SJSA1 (cell line): ENCODE measurements at regions not wholly inside any gene's neighbourhood (a gene's known extent, or its start where the extent isn't known, plus 50 kb on each side); places are given as distances from the start of the nearest gene placed in this dataset.

Source experiments
- DNase-seq, 2 experiments: peaks; one replicate each; pipeline ENCODE4 v3.0.0-alpha.2; 2015 to 2020; ENCODE audit warnings: low spot score in 2 of 2, low read depth in 1 of 2
- H3K27ac ChIP-seq: fragments of 250-450 bp; sonication (Bioruptor Pico); 2 replicates; pipeline ENCODE4 v1.5.1; 2020; ENCODE audit warnings: mild to moderate bottlenecking, moderate library complexity
- H3K27me3 ChIP-seq: fragments of 250-450 bp; sonication (Bioruptor Pico); replicated peaks from 2 replicates; pipeline ENCODE4 v1.5.1; 2020; ENCODE audit warnings: mild to moderate bottlenecking, moderate library complexity
- H3K36me3 ChIP-seq: fragments of 250-450 bp; sonication (Bioruptor Pico); 2 replicates; pipeline ENCODE4 v1.5.1; 2020; ENCODE audit warnings: mild to moderate bottlenecking
- H3K4me1 ChIP-seq: fragments of 250-450 bp; sonication (Bioruptor Pico); replicated peaks from 2 replicates; pipeline ENCODE4 v1.6.1; 2021; ENCODE audit warnings: mild to moderate bottlenecking
- H3K4me3 ChIP-seq: fragments of 250-450 bp; sonication (Bioruptor Pico); 2 replicates; pipeline ENCODE4 v1.5.1; 2020; ENCODE audit warnings: mild to moderate bottlenecking
- H3K9me3 ChIP-seq: fragments of 250-450 bp; sonication (Bioruptor Pico); replicated peaks from 2 replicates; pipeline ENCODE4 v1.5.1; 2020; ENCODE audit warnings: mild to moderate bottlenecking

DNA sequence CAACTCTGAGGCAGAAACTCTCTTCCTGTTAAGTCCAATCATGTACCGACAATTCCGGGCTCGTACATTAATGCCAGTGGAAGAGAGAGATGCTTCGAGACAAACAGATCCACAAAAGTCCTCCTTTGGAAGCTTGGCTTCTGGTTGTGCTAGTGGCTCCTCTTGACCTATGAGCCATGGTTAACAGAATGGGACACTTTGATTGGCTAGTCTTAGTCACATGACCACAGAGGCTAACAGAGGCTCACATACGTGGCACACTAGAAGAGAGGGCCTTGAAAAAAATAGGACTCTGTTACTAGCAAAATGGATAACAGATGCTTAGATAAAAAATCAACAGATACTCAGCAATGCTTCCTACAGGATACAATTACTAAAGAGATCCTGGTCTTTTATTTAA is 1211.9 kb upstream of the GYPC start:
- no peaks in the 10 kb centered on the region for H3K36me3 ChIP-seq
- no peak for DNase-seq
- H3K9me3 ChIP-seq, result no peaks in the 10 kb centered on the region; the same call in 1 of the 2 replicates
- no peaks in the 10 kb centered on the region for H3K4me1 ChIP-seq
- H3K27ac ChIP-seq, result no peak overlapping the region
- H3K27me3 ChIP-seq, result no peaks in the 10 kb centered on the region
- no peak overlapping the region for H3K4me3 ChIP-seq

DNA sequence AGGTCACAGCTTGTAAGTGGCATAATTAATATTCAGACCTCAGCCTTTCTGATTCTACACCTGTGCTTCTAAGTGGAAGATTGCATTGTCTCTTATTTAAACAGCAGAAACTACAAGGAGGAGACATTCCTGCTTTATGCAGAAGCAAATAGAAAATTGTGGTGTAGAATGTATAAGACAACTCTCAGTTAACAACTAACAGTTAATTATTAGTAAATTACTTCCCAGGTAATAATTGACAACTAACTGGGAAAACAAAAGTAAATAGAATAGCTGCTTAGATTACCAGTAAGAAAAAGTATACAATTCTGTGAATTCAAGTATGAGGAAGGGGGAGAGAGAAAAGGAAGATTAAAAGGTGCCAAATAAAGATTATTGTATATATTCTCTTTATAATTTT is 1210.5 kb upstream of the GYPC start:
- H3K27me3 ChIP-seq, result no peaks in the 10 kb centered on the region

DNA sequence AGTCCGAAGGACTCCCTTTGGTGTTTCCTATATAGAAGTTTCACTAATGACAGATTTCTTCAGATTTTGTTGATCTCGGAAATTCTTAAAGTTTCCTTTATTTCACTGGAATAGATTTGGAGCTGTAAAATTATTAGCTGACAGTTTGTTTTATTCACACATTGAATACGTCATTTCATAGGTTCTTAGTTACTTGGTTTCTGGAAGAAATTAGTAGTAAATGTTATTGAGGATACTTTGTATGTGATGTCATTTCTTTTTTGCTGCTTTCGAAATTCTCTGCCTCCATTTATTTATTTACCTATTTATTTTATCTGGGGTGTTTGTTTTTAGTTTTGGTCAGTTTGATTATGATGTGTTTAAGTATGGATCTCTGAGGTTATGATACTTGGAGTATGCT is 1205.9 kb upstream of the GYPC start:
- DNase-seq, result no peak
- no peaks in the 10 kb centered on the region for H3K27me3 ChIP-seq
- H3K4me1 ChIP-seq, result no peaks in the 10 kb centered on the region
- no peak overlapping the region for H3K4me3 ChIP-seq
- H3K9me3 ChIP-seq, result no peaks in the 10 kb centered on the region
- H3K27ac ChIP-seq, result no peak overlapping the region
- no peaks in the 10 kb centered on the region for H3K36me3 ChIP-seq

More for the DNA sequence above, 1210.5 kb upstream of the GYPC start:
- Histone ChIP-seq H3K27ac (no peak overlapping the region), H3K36me3 (no peaks in the 10 kb centered on the region), H3K4me1 (no peaks in the 10 kb centered on the region), H3K9me3 (no peaks in the 10 kb centered on the region; the same call in 1 of the 2 replicates), H3K4me3 (no peak overlapping the region)
- no peak for DNase-seq

DNA sequence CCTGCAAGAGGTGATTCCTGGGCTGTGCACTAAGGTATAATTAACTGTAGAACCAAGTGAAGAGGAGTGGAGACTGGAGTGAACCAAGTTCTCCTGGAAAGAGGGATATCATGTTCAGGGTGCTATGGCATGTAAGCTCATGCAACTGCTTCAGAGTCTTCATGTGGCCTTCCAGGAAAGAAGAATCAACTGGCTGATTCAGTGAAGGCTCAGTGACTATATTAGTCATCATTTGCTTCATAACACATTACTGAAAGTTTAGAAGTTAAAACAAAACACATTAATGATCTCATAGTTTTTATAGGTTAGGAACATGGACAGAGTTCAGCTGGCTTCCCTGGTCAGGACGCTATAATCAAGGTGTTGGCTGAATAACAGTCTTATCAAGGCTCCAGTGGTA is 1200.8 kb upstream of the GYPC start:
- no peaks in the 10 kb centered on the region for H3K36me3 ChIP-seq
- H3K27me3 ChIP-seq, result no peaks in the 10 kb centered on the region
- no peak overlapping the region for H3K4me3 ChIP-seq
- H3K4me1 ChIP-seq, result no peaks in the 10 kb centered on the region
- H3K9me3 ChIP-seq, result no peaks in the 10 kb centered on the region
- no peak for DNase-seq
- no peak overlapping the region for H3K27ac ChIP-seq

DNA sequence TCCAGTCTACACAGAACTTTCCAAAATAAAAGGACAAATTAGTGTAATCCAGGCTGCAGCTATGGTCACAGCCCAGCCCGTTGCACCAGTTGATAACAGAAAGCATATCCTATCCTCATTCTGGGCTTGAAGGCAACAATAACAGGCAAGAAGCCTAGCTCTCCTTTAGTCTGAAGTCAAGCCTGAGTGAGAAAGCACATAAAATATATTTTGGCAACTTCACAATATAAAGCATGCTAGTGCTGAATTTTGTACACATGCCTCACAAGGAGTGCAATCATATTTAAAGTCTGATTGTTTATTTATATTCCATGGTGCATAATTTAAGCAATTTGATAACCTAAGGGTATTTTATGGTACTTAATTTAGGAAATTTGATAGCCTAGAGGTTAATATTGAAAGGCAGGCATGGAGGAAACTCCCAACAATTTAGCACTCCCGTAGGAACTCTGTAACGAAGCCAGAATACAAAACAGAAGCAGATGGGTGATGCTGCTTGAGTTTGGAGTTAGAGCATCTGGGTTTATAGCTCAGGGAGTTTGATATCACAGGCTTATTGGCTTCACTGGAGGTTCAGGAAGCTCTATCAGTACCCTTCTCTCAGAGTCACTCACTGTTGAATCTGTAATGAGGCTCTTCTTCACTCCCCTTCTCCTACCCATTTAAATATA is 1199.1 kb upstream of the GYPC start:
- no peak overlapping the region for H3K27ac ChIP-seq
- no peaks in the 10 kb centered on the region for H3K4me1 ChIP-seq
- DNase-seq, result no peak
- H3K36me3 ChIP-seq, result no peaks in the 10 kb centered on the region
- no peaks in the 10 kb centered on the region for H3K27me3 ChIP-seq
- H3K9me3 ChIP-seq, result no peaks in the 10 kb centered on the region
- no peak overlapping the region for H3K4me3 ChIP-seq

DNA sequence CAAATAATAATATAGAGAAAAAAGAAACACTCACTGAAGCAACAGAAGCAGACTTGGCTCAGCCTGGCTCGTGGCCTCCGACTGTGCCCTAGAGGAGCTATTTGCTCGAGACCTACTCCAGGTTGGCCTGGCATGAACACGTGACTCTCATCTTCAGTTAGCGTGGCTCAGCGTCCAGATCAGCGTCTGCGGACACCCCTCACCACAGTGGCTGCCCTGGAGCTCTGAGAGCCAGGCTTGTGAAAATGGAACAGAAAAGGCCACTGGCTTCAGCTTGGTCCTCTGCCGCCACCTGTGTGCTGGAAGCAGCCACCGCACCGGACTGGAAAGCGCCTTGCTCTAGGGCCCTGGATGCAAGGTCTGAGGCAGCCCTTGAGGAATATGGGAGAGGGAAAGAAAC is 1184.0 kb upstream of the GYPC start:
- DNase-seq, result peak in 1 of 2 experiments; percentile 44
- Histone ChIP-seq H3K9me3 (peaks cover 6% of the 10 kb centered on the region; the same call in 1 of the 2 replicates), H3K27ac (no peak overlapping the region)

DNA sequence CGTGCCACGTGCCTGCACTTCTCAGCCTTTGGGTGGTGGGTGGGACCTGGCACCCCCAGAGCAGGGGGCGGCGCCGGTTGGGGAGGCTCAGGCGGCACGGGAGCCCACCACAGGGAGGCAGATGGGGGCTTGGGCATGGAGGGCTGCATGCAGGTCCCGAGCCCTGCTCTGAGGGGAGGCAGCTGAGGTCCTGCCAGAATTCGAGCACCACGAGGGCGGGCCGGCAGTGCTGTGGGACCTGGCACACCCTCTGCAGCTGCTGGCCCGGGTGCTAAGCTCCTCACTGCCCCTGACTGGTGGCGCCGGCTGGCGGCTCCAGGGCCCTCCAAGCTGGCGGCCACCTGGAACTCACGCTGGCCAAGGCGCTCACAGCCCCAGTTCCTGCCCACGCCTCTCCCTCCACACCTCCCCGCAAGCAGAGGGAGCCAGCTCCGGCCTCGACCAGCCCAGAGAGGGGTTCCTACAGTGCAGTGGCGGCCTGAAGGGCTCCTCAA is 1176.8 kb upstream of the GYPC start:
- Histone ChIP-seq H3K4me1 (no peaks in the 10 kb centered on the region), H3K4me3 (no peak overlapping the region), H3K27me3 (no peaks in the 10 kb centered on the region), H3K27ac (no peak overlapping the region), H3K36me3 (no peaks in the 10 kb centered on the region), H3K9me3 (no peaks in the 10 kb centered on the region; the same call in 1 of the 2 replicates)
- DNase-seq, result no peak

More for the DNA sequence above, 1184.0 kb upstream of the GYPC start:
- Histone ChIP-seq H3K27me3 (no peaks in the 10 kb centered on the region), H3K4me3 (no peak overlapping the region), H3K4me1 (no peaks in the 10 kb centered on the region), H3K36me3 (no peaks in the 10 kb centered on the region)

DNA sequence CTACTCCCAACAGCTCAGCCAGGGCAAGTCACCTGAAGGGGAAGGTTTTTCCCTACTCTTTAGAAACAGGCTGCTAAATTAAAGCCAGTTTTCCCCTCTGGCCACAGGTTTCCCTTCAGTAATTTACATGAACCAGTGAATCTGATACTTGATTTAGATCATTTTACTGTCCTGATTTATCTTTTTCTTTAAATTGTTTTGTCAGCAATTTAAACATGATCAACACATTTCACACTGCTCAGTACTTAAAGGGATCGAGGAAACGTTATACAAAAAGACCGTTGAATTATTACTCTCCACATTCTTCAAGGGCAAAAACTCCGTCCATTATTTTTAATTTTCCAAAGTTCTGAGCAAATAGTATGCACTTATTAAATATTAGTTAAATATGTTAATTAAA is 1165.7 kb upstream of the GYPC start:
- H3K27ac ChIP-seq, result no peak overlapping the region
- H3K4me3 ChIP-seq, result no peak overlapping the region
- DNase-seq, result no peak
- no peaks in the 10 kb centered on the region; the same call in none of the 2 replicates for H3K9me3 ChIP-seq
- H3K27me3 ChIP-seq, result no peaks in the 10 kb centered on the region
- no peaks in the 10 kb centered on the region for H3K4me1 ChIP-seq
- H3K36me3 ChIP-seq, result no peaks in the 10 kb centered on the region

DNA sequence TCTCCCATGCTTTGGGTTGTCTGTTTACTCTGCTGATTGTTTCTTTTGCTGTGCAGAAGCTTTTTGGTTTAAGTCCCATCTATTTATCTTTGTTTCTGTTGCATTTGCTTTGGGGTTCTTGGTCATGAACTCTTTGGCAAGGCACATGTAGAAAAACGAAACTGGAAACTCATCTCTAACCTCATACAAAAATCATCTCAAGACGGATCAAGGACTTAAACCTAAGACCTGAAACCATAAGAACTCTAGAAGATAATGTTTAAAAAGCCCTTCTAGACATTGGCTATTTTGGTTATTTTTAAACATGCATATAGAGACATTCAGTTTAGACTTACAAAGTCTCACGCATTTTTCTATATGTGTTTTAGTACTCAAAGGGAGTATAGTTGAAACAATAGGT is 1164.3 kb upstream of the GYPC start:
- Histone ChIP-seq H3K4me1 (no peaks in the 10 kb centered on the region), H3K4me3 (no peak overlapping the region), H3K27ac (no peak overlapping the region), H3K36me3 (no peaks in the 10 kb centered on the region), H3K27me3 (no peaks in the 10 kb centered on the region), H3K9me3 (no peaks in the 10 kb centered on the region; the same call in 1 of the 2 replicates)
- no peak for DNase-seq

DNA sequence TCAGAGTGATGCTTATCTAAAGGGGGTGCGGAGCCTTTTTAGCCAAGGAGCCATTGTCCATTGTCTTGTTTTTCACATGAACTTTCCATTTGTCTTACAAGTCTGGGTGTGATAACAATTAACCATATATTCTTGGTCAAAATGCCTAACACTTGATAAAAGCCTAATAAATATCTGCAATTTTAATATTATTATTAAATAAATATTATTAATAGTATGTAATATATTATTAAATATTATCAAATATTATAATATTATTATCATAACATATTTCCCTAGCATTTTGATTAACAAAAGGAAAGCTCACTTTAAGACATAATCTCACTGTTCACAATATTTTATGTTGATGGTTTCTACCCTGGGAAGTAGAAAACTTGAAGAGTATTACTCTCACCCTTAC is 1143.6 kb upstream of the GYPC start:
- DNase-seq, result no peak
- Histone ChIP-seq H3K4me1 (no peaks in the 10 kb centered on the region), H3K27ac (no peak overlapping the region), H3K36me3 (no peaks in the 10 kb centered on the region), H3K4me3 (no peak overlapping the region), H3K9me3 (no peaks in the 10 kb centered on the region), H3K27me3 (no peaks in the 10 kb centered on the region)

DNA sequence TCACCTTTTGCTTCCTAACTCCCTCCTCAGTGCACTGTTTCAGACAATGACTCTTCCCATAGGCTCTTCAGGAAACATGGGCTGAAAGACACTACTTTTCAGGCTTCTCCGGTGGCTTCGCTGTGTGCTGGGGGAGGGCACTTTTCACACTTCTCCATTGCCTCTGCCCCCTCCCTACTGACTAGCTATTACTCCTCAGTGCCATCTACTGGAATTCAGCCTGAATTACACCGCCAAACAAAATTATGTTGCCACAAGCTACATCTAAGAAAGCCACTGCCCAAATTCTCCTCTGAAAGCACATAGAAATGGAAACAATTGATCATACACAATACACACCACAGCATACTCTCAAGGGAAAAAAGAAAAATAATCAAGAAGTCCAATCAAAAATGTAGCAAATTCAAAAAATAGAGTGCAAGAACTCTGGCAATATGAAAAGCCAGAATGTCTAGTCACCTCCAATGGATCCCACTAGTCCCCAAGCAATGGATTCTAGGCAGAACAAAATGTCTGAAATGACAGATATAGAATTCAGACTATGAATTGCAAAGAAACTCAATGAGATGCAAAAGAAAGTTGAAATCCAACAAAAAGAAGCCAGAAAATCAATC is 1139.4 kb upstream of the GYPC start:
- Histone ChIP-seq H3K36me3 (no peaks in the 10 kb centered on the region), H3K27me3 (no peaks in the 10 kb centered on the region), H3K27ac (no peak overlapping the region), H3K9me3 (no peaks in the 10 kb centered on the region), H3K4me3 (no peak overlapping the region), H3K4me1 (no peaks in the 10 kb centered on the region)
- DNase-seq, result no peak

DNA sequence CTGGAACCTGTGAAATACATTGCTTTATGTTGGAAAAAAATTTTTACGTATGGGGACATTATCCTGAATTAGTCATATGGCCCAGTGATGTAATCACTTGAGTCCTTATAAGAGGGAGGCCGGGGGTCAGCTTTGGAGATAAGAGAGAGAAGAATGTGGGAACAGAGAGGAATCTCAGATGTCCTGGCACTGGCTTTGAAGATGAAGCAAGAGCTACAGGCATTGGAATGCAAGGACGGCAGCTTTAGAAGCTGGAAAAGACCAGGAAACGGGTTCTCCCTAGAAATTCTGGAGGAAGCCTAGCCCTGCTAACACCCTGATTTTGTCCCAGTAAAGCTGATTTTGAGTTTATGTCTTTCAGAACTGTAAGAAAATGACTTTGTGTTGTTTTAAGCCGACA is 1129.9 kb upstream of the GYPC start:
- Histone ChIP-seq H3K9me3 (no peaks in the 10 kb centered on the region), H3K4me3 (no peak overlapping the region), H3K4me1 (no peaks in the 10 kb centered on the region), H3K27me3 (no peaks in the 10 kb centered on the region), H3K27ac (no peak overlapping the region), H3K36me3 (no peaks in the 10 kb centered on the region)
- no peak for DNase-seq

DNA sequence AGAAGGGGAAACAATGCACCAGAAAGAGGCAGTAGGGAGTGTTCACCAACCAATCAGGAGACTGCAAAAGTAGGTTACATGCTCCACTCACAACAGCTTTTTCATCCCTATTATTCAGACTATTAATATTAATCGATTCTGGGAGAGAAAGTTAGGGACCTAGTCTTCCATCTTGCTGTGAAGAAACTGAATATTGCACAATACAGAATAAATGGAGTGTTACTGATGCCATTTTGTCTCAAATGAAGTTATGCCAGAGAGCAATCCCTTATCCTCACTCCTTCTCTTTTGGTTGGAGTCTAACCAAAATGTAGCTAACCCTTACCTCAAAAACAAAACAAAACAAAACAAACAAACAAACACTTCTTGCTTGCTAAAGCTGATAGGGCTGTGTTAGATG is 1120.9 kb upstream of the GYPC start:
- H3K9me3 ChIP-seq, result peaks cover 3% of the 10 kb centered on the region
- no peak for DNase-seq
- H3K4me1 ChIP-seq, result no peaks in the 10 kb centered on the region
- H3K4me3 ChIP-seq, result no peak overlapping the region
- no peaks in the 10 kb centered on the region for H3K27me3 ChIP-seq
- no peak overlapping the region for H3K27ac ChIP-seq
- H3K36me3 ChIP-seq, result no peaks in the 10 kb centered on the region

DNA sequence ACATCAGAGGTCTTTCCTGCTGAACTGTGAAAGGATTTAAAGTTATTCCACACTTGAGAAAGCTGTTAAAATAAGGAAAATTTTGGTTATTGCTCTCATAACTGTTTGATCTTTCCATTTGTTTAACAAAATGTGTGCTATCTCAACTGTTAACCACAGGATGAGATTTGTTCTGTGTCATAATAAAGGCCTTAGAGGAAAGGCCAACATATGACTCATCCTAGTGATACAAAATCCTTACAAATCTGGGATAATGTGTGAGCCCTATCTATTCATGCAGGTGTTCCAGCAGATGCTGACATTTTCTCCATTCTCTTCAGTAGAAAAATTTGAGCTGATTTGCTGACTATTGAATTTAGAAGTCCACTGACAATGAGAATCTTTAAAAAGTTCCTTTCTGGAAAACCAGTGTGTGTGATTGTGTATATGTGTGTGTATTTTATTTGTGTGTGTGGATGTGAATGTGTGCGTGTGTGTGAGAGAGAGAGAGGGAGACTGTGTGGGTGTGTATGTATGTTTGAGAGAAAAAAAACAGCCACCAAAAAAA is 1111.9 kb upstream of the GYPC start:
- no peak overlapping the region for H3K27ac ChIP-seq
- no peaks in the 10 kb centered on the region for H3K4me1 ChIP-seq
- no peak overlapping the region for H3K4me3 ChIP-seq
- H3K27me3 ChIP-seq, result no peaks in the 10 kb centered on the region
- 0 out of 2 replicates have a peak, but pooled peaks cover 7% of the 10 kb centered on the region for H3K9me3 ChIP-seq
- no peak for DNase-seq
- H3K36me3 ChIP-seq, result no peaks in the 10 kb centered on the region
